HUES48 (cell line): ENCODE measurements at regions not wholly inside any gene's neighbourhood (a gene's known extent, or its start where the extent isn't known, plus 50 kb on each side); places are given as distances from the start of the nearest gene placed in this dataset.

Experiments
- H3K27ac ChIP-seq: one replicate; pipeline ENCODE4 v1.7.0; 2013; ENCODE audit warnings: low read depth, low read length, inconsistent platforms
- H3K27me3 ChIP-seq: 2 replicates; pipeline ENCODE4 v1.6.1; 2013; ENCODE audit warnings: mild to moderate bottlenecking, low read length; ENCODE audit not compliant: control insufficient read depth, insufficient read depth
- H3K36me3 ChIP-seq: 2 replicates; pipeline ENCODE4 v1.6.1; 2013; ENCODE audit warnings: low read length; ENCODE audit not compliant: control insufficient read depth, insufficient read depth
- H3K4me1 ChIP-seq: 2 replicates; pipeline ENCODE4 v1.6.1; 2013; ENCODE audit warnings: mild to moderate bottlenecking, low read length; ENCODE audit not compliant: control insufficient read depth, insufficient read depth
- H3K4me3 ChIP-seq: 2 replicates; pipeline ENCODE4 v1.5.1; 2013; ENCODE audit warnings: mild to moderate bottlenecking, low read depth, low read length
- H3K9ac ChIP-seq: 2 replicates; pipeline ENCODE4 v1.6.1; 2013; ENCODE audit warnings: mild to moderate bottlenecking, low read depth, low read length, moderate library complexity
- H3K9me3 ChIP-seq: 2 replicates; pipeline ENCODE4 v1.6.1; 2013; ENCODE audit warnings: low read length; ENCODE audit not compliant: control insufficient read depth, insufficient read depth

DNA sequence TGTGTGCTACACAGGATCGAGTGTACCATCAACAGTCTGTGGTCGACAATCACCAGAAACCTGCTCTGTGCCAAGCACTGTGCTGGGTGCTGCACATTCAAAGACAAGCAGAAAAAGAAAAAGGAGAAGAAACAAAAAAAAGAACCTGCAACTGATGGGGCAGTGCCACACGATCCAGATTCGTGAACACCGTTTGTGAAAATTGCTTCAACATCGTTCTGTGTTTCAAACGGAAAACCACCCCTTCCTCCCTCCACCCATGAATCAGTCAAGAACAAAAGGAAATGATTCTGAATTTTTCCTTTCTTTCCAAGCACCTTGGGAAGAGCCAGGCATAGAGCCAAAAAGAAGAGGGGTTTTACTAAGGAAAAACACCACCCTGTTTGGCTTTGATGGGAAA is 129.2 kb upstream of the ARID1B start:
- Histone ChIP-seq H3K9ac (no peak overlapping the region), H3K27ac (no peak overlapping the region), H3K9me3 (no peaks in the 10 kb centered on the region), H3K4me1 (no peaks in the 10 kb centered on the region), H3K27me3 (no peaks in the 10 kb centered on the region), H3K4me3 (no peak overlapping the region), H3K36me3 (no peaks in the 10 kb centered on the region)

GRCh38 chr6:156647140-156647784 is 129.9 kb upstream of the ARID1B start:
- Histone ChIP-seq H3K36me3 (no peaks in the 10 kb centered on the region), H3K9ac (no peak overlapping the region), H3K9me3 (no peaks in the 10 kb centered on the region), H3K27ac (no peak overlapping the region), H3K27me3 (no peaks in the 10 kb centered on the region), H3K4me3 (no peak overlapping the region), H3K4me1 (no peaks in the 10 kb centered on the region)

DNA sequence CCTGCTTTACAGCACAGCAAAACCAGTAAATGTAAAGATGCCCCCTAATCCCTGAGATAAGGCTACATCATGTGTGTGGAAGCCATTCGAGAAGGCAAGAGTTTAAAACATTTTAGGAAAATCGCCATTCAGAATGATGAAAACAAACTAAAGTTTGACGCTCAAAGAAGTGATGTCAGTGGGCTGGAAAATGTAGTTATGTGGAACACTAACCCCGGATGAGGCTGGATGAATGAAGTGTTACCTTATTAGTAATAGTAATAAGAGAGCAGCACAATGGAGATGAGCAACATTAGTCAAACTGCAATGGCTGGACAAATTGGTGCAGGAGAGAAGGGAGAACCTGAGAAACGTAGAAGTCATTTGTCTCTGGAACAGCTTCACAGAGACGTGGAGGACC is 130.7 kb upstream of the ARID1B start:
- no peaks in the 10 kb centered on the region for H3K4me1 ChIP-seq
- H3K36me3 ChIP-seq, result no peaks in the 10 kb centered on the region
- no peaks in the 10 kb centered on the region for H3K9me3 ChIP-seq

GRCh38 chr6:156645097-156645496 is 132.1 kb upstream of the ARID1B start:
- no peaks in the 10 kb centered on the region for H3K36me3 ChIP-seq
- no peaks in the 10 kb centered on the region for H3K4me1 ChIP-seq
- no peak overlapping the region for H3K4me3 ChIP-seq
- H3K9me3 ChIP-seq, result no peaks in the 10 kb centered on the region
- H3K9ac ChIP-seq, result no peak overlapping the region
- no peak overlapping the region for H3K27ac ChIP-seq
- H3K27me3 ChIP-seq, result no peaks in the 10 kb centered on the region

More for the DNA sequence above, 130.7 kb upstream of the ARID1B start:
- Histone ChIP-seq H3K27ac (no peak overlapping the region), H3K4me3 (no peak overlapping the region), H3K9ac (no peak overlapping the region), H3K27me3 (no peaks in the 10 kb centered on the region)

GRCh38 chr6:156639009-156639721 is 138.0 kb upstream of the ARID1B start:
- H3K36me3 ChIP-seq, result no peaks in the 10 kb centered on the region
- no peak overlapping the region for H3K9ac ChIP-seq
- H3K9me3 ChIP-seq, result no peaks in the 10 kb centered on the region
- H3K4me1 ChIP-seq, result no peaks in the 10 kb centered on the region
- H3K27me3 ChIP-seq, result no peaks in the 10 kb centered on the region
- no peak overlapping the region for H3K4me3 ChIP-seq
- no peak overlapping the region for H3K27ac ChIP-seq

GRCh38 chr6:156638581-156638980 is 138.6 kb upstream of the ARID1B start:
- Histone ChIP-seq H3K27me3 (no peaks in the 10 kb centered on the region), H3K36me3 (no peaks in the 10 kb centered on the region), H3K9me3 (no peaks in the 10 kb centered on the region), H3K9ac (no peak overlapping the region), H3K4me3 (no peak overlapping the region), H3K27ac (no peak overlapping the region), H3K4me1 (no peaks in the 10 kb centered on the region)

- H3K4me3 ChIP-seq, result no peak overlapping the region
- no peaks in the 10 kb centered on the region for H3K27me3 ChIP-seq
- no peaks in the 10 kb centered on the region for H3K9me3 ChIP-seq
- H3K36me3 ChIP-seq, result no peaks in the 10 kb centered on the region
- no peak overlapping the region for H3K27ac ChIP-seq
- no peaks in the 10 kb centered on the region for H3K4me1 ChIP-seq
- no peak overlapping the region for H3K9ac ChIP-seq
Observed at GRCh38 chr6:156634951-156635371, 142.2 kb upstream of the ARID1B start.

- Histone ChIP-seq H3K4me3 (no peak overlapping the region), H3K36me3 (no peaks in the 10 kb centered on the region), H3K4me1 (no peaks in the 10 kb centered on the region), H3K9ac (no peak overlapping the region), H3K27me3 (no peaks in the 10 kb centered on the region), H3K27ac (no peak overlapping the region), H3K9me3 (no peaks in the 10 kb centered on the region)
Observed at GRCh38 chr6:156634048-156634447, 143.1 kb upstream of the ARID1B start.

DNA sequence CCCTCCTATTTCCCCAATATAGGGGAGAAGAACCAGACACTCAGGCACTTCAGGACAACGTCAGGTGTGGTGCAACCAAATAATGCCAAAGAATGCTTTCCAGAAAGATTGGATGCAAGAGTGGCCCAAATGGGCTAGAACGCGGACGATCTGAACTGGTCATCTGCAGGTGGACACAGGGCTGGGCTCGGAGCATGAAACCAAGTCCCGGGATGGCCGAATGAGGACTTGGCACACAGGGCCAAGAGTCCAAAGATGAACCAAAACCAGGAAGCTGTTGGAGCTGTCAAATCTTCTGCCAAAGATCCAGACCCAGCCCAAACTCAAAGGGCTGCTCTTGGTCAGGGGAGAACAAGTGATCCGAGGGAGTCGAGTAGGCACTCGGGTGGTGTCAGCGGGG is 143.9 kb upstream of the ARID1B start:
- no peak overlapping the region for H3K4me3 ChIP-seq
- no peaks in the 10 kb centered on the region for H3K4me1 ChIP-seq
- H3K27ac ChIP-seq, result no peak overlapping the region
- H3K27me3 ChIP-seq, result no peaks in the 10 kb centered on the region
- H3K36me3 ChIP-seq, result no peaks in the 10 kb centered on the region
- H3K9ac ChIP-seq, result no peak overlapping the region
- H3K9me3 ChIP-seq, result no peaks in the 10 kb centered on the region

DNA sequence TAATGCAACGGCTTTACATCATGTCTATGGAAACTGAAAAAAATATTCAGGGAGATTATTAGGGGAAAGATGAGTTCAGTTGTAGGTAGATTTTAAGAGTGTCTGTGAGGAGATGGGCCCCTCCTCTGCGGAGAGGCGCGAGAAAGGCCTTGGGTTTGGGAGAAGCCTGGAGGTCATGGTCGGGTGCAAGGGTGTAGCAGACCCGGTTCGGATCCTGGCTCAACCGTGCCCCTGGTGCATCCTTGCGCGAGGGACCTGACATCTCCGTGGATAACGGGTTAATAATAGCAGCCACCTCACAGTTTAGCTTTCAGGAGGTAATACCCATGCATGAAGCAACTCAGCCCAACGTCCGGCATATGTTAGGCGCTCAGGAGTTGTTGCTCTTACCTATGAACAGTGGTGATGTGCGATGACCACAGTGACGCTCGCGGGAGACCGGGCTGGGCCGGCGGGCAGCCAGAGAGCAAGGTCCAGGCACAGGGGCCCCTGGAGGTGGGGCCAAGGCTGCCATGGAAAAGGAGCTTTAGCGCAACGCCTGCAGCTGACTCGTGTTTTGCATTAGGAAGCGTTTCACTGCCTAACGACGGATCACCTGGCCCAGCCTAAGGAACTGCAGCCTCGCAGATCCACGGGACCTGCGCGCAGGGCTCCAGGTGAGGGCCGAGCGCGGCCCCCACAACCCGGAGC is 146.4 kb upstream of the ARID1B start:
- Histone ChIP-seq H3K4me1 (no peaks in the 10 kb centered on the region), H3K27ac (no peak overlapping the region), H3K36me3 (no peaks in the 10 kb centered on the region), H3K4me3 (no peak overlapping the region), H3K9ac (no peak overlapping the region), H3K27me3 (no peaks in the 10 kb centered on the region), H3K9me3 (no peaks in the 10 kb centered on the region)

DNA sequence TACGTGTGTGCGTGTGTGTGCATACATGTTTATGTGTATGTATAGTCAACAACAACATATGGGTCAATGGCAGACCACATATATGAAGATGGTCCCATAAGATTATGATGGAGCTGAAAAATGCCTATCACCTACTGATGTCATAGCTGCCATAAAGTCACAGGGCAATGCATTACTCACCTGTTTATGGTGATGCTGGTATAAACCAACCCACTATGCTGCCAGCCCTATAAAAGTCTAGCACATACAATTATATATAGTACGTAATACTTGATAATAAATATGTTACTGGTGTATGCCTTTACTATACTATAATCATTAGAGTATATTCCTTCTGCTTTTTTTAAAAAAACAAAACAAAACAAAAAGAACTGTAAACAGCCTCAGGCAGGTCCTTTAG is 148.4 kb upstream of the ARID1B start:
- Histone ChIP-seq H3K9ac (no peak overlapping the region), H3K9me3 (no peaks in the 10 kb centered on the region), H3K36me3 (no peaks in the 10 kb centered on the region), H3K27me3 (no peaks in the 10 kb centered on the region), H3K4me3 (no peak overlapping the region), H3K27ac (no peak overlapping the region), H3K4me1 (no peaks in the 10 kb centered on the region)
